ENCODE measurements at regions not wholly inside any gene's neighbourhood (a gene's known extent, or its start where the extent isn't known, plus 50 kb on each side); places are given as distances from the start of the nearest gene placed in this dataset.

- TF ChIP-seq EZH2 (IDR thresholded peaks at IDR 0.05) (no peak), POLR2AphosphoS5 (IDR thresholded peaks at IDR 0.05; ENCODE audit: borderline replicate concordance, low read depth, low read length) (no peak)
These were observed 901.0 kb downstream of the CCDC85A start for GRCh38 chr2:57084697-57085281.
